CD8-positive, alpha-beta memory T cell (primary cell): ENCODE measurements at regions not wholly inside any gene's neighbourhood (a gene's known extent, or its start where the extent isn't known, plus 50 kb on each side); places are given as distances from the start of the nearest gene placed in this dataset.

Source experiments
- CTCF ChIA-PET: fragments of 350-600 bp; sonication (Branson Sonifier 250); formaldehyde crosslinking; loops from one replicate; lab custom pipeline; 2021; ENCODE audit warnings: antibody characterized with exemption; lab: Charles Lee
- POLR2A ChIA-PET: fragments of 350-600 bp; sonication (Branson Sonifier 250); formaldehyde crosslinking; loops from one replicate; lab custom pipeline; 2021; ENCODE audit warnings: antibody characterized with exemption; lab: Charles Lee
- DNase-seq, 5 donors: peaks; one replicate each; pipeline versions ENCODE4 v3.0.0 to v3.0.0-alpha.2; 2020 to 2022; ENCODE audit warnings: mixed read lengths in 1 of 5
- H3K27ac ChIP-seq: one replicate; pipeline ENCODE4 v1.7.0; 2013; ENCODE audit warnings: low read depth, mild to moderate bottlenecking, low read length, moderate library complexity
- H3K27me3 ChIP-seq: 2 replicates; pipeline ENCODE4 v1.7.0; 2013; ENCODE audit warnings: low read length, mild to moderate bottlenecking; ENCODE audit not compliant: insufficient read depth, poor library complexity, severe bottlenecking
- H3K36me3 ChIP-seq: 2 replicates; pipeline ENCODE4 v1.7.0; 2013; ENCODE audit warnings: mild to moderate bottlenecking, low read length, moderate library complexity; ENCODE audit not compliant: insufficient read depth
- H3K4me1 ChIP-seq: 2 replicates; pipeline ENCODE4 v1.7.0; 2013; ENCODE audit warnings: mild to moderate bottlenecking, low read length, moderate library complexity; ENCODE audit not compliant: insufficient read depth
- H3K4me3 ChIP-seq: 2 replicates; pipeline ENCODE4 v1.7.0; 2013; ENCODE audit warnings: mild to moderate bottlenecking, low read length
- H3K9me3 ChIP-seq: 2 replicates; pipeline ENCODE4 v1.7.0; 2013; ENCODE audit warnings: mild to moderate bottlenecking, low read length
- H3K27ac Mint-ChIP-seq, 8 donors: one replicate each; pipeline ENCODE4 v1.8.0; 2020 to 2021; ENCODE audit warnings: mixed read lengths in 8 of 8, mild to moderate bottlenecking in 6 of 8, inconsistent platforms in 3 of 8, moderate library complexity in 3 of 8
- H3K27me3 Mint-ChIP-seq, 2 donors: one replicate each; pipeline ENCODE4 v1.8.0; 2020 to 2021; ENCODE audit warnings: mixed read lengths in 2 of 2, mild to moderate bottlenecking in 1 of 2, moderate library complexity in 1 of 2
- H3K36me3 Mint-ChIP-seq, 3 donors: one replicate each; pipeline ENCODE4 v1.8.0; 2020 to 2021; ENCODE audit warnings: mixed read lengths in 3 of 3, inconsistent platforms in 1 of 3, mild to moderate bottlenecking in 1 of 3
- H3K4me1 Mint-ChIP-seq, 3 donors: one replicate each; pipeline ENCODE4 v1.8.0; 2020 to 2021; ENCODE audit warnings: mixed read lengths in 3 of 3, inconsistent platforms in 1 of 3, mild to moderate bottlenecking in 1 of 3
- H3K4me3 Mint-ChIP-seq, 7 donors: one replicate each; pipeline ENCODE4 v1.8.0; 2020 to 2021; ENCODE audit warnings: mixed read lengths in 7 of 7, mild to moderate bottlenecking in 6 of 7, moderate library complexity in 4 of 7, inconsistent platforms in 2 of 7
- H3K9me3 Mint-ChIP-seq, 5 donors: one replicate each; pipeline ENCODE4 v1.8.0; 2020 to 2022; ENCODE audit warnings: mixed read lengths in 5 of 5, mild to moderate bottlenecking in 3 of 5, moderate library complexity in 2 of 5, inconsistent platforms in 1 of 5

DNA sequence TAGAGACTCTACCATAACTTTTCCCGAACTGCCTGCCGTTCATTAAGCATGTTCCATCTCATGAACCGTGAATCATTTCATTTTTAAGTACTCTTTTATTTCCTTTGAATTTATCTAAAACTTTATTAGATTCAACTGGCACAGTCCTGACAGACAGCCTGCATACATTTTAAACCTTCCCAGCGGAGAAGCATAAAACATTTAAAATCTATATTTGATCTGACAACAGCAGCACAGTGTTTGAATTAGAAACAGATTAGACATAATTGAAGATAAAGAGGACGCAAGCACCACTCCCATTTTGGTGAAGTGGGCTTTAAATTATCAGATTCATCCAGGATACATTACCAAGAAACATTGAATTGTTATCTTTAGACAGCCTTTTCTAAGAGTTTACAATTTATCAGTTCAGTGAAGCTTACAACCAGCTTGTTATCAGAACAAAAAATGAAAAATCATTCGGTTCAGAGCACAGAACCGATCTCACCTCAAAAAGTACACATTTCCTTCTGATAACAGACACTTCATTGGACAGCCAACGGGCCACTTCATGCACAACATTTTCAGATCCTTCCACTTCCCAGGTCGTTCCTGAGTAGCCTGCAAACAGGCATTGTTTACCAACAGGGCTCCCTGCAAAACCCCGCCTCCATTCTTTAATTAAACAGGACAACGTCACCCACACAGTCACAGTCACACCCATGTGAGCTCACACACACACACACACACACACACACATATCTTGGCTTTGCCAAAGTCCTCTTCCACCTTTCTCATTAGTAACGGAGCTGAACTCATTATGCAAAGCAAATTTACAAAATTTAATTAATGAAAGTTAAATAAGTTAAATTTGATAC is 171.2 kb downstream of the SP3 start:
- no peaks in the 10 kb centered on the region for H3K9me3 Mint-ChIP-seq

DNA sequence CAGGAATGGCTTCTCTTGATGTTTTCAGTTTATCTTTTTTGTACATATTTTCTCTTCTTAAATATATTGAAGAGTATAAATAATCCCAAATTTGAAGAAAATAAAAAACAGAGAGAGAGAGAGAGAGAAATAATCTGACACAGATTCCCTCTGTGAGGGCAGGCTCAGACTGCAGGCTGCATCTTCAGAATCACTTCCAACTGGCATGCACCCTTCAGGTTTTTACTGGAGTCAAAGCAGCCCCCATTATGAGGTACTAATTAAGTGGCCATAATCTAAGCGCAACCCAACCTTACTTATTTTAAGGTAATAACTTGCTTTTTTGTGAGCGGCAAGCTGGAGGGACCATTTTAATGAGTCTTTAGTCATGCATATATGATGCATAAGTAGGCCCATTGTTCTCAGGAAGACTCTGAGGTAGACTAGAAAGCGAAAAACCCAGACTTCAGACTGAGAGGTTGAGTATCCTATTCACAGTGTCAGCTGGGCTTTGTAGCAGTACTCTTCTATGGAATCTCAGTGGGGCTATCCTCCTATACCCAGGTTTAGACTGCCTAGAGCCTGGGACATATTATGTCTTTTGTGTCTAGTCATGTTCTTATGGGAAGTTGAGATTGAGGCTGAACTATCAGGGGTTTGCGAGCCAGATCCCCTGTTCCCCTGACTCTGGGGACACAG is 167.4 kb downstream of the SP3 start:
- H3K36me3 ChIP-seq: no peaks in the 10 kb centered on the region
- no peaks in the 10 kb centered on the region for H3K27me3 ChIP-seq
- Mint-ChIP-seq H3K4me3 (no peak overlapping the region), H3K27ac (no peak overlapping the region), H3K9me3 (no peaks in the 10 kb centered on the region), H3K27me3 (peaks cover 7 to 37% of the 10 kb centered on the region in 2 donors), H3K4me1 (no peaks in the 10 kb centered on the region), H3K36me3 (no peaks in the 10 kb centered on the region)
- ChIA-PET POLR2A (no interaction called here), CTCF (no interaction called here)
- no peak for DNase-seq
- no peak overlapping the region for H3K4me3 ChIP-seq
- no peaks in the 10 kb centered on the region for H3K9me3 ChIP-seq
- H3K27ac ChIP-seq: no peak overlapping the region
- no peaks in the 10 kb centered on the region for H3K4me1 ChIP-seq

More for the DNA sequence above, 171.2 kb downstream of the SP3 start:
- ChIA-PET POLR2A (no interaction called here), CTCF (no interaction called here)
- no peak overlapping the region for H3K27ac Mint-ChIP-seq
- Histone ChIP-seq H3K4me3 (no peak overlapping the region), H3K27me3 (no peaks in the 10 kb centered on the region), H3K36me3 (no peaks in the 10 kb centered on the region), H3K27ac (no peak overlapping the region), H3K9me3 (no peaks in the 10 kb centered on the region), H3K4me1 (no peaks in the 10 kb centered on the region)
- H3K4me3 Mint-ChIP-seq: no peak overlapping the region
- H3K27me3 Mint-ChIP-seq: peaks cover 11 to 44% of the 10 kb centered on the region in 2 donors
- DNase-seq: no peak
- no peaks in the 10 kb centered on the region for H3K4me1 Mint-ChIP-seq
- no peaks in the 10 kb centered on the region for H3K36me3 Mint-ChIP-seq

DNA sequence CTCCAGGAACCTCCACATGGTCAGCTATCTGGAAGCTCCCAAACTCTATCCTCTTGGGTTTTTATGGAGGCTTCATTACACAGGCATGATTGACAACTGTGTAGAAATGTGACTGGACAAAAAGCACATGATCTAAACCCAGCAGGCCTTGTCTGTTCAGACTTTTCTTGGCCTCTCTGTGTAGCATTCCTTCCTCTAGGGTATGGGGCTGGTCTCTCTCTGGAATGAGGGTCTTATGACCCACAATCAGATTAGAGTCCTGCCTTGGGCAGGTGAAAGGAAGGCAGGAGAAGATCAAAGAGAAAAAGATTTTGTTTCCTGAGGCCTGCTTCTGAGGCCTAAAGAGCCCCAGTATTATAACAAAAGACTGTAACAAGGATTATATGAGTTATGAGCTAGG is 162.7 kb downstream of the SP3 start:
- Mint-ChIP-seq H3K36me3 (no peaks in the 10 kb centered on the region), H3K9me3 (peaks cover 0 to 4% (median 0%) of the 10 kb centered on the region in 5 donors), H3K27me3 (peaks cover 10 to 22% of the 10 kb centered on the region in 2 donors), H3K27ac (no peak overlapping the region), H3K4me1 (no peaks in the 10 kb centered on the region), H3K4me3 (no peak overlapping the region)
- H3K27ac ChIP-seq: no peak overlapping the region
- H3K36me3 ChIP-seq: no peaks in the 10 kb centered on the region
- H3K4me3 ChIP-seq: no peak overlapping the region
- no peaks in the 10 kb centered on the region for H3K4me1 ChIP-seq
- DNase-seq: no peak
- ChIA-PET CTCF (no interaction called here), POLR2A (no interaction called here)
- no peaks in the 10 kb centered on the region for H3K27me3 ChIP-seq
- H3K9me3 ChIP-seq: no peaks in the 10 kb centered on the region

DNA sequence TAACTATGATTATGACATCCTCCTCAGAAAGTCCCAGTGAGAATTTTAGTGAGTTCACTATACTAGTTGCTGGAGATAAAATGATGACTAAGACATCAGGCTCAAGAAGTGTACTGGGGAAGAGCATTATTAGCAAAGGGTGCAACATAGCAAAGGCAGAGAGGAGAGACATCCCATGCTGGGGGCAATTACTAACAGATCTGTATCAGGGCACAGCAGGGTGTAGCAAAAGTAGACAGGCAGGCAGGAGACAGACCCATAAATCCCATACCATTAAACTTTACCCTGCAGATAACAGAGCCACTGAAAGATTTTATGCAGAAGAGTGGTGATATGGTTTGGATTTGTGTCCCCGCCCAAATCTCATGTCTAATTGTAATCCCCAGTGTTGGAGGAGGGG is 161.7 kb downstream of the SP3 start:
- Histone ChIP-seq H3K27me3 (no peaks in the 10 kb centered on the region), H3K4me1 (no peaks in the 10 kb centered on the region), H3K27ac (no peak overlapping the region), H3K4me3 (no peak overlapping the region), H3K9me3 (no peaks in the 10 kb centered on the region), H3K36me3 (no peaks in the 10 kb centered on the region)
- ChIA-PET CTCF (no interaction called here), POLR2A (no interaction called here)
- no peaks in the 10 kb centered on the region for H3K4me1 Mint-ChIP-seq
- no peaks in the 10 kb centered on the region for H3K36me3 Mint-ChIP-seq
- peaks cover 0 to 7% (median 0%) of the 10 kb centered on the region in 5 donors for H3K9me3 Mint-ChIP-seq
- H3K27me3 Mint-ChIP-seq: peaks cover 8 to 22% of the 10 kb centered on the region in 2 donors
- H3K4me3 Mint-ChIP-seq: no peak overlapping the region
- H3K27ac Mint-ChIP-seq: no peak overlapping the region
- no peak for DNase-seq

DNA sequence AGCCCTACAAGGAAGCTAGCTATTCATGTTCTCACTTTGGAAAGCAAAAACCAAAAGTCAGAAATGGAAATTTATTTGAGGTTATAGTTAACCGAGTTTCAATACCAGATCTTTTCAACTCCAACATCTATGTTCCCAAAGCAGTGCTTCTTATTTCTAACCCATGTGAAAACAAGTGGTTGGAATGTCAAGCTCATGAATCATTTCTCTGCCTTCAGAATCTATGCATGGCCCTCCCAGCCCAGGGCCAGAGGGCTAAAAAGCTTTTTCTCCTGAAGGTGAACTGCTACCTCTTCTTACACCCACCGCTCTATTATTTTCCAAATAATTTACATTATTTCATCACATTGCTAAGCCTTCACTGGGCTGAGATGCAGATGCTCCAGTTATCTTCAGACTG is 158.4 kb downstream of the SP3 start:
- H3K27ac ChIP-seq: no peak overlapping the region
- no peaks in the 10 kb centered on the region for H3K27me3 ChIP-seq
- no peak for DNase-seq
- ChIA-PET CTCF (no interaction called here), POLR2A (no interaction called here)
- H3K4me1 ChIP-seq: no peaks in the 10 kb centered on the region
- H3K36me3 ChIP-seq: no peaks in the 10 kb centered on the region
- Mint-ChIP-seq H3K36me3 (no peaks in the 10 kb centered on the region), H3K9me3 (peaks cover 0 to 7% (median 0%) of the 10 kb centered on the region in 5 donors), H3K27me3 (peaks cover 12 to 26% of the 10 kb centered on the region in 2 donors), H3K4me3 (no peak overlapping the region), H3K27ac (no peak overlapping the region), H3K4me1 (no peaks in the 10 kb centered on the region)
- no peaks in the 10 kb centered on the region for H3K9me3 ChIP-seq
- H3K4me3 ChIP-seq: no peak overlapping the region

DNA sequence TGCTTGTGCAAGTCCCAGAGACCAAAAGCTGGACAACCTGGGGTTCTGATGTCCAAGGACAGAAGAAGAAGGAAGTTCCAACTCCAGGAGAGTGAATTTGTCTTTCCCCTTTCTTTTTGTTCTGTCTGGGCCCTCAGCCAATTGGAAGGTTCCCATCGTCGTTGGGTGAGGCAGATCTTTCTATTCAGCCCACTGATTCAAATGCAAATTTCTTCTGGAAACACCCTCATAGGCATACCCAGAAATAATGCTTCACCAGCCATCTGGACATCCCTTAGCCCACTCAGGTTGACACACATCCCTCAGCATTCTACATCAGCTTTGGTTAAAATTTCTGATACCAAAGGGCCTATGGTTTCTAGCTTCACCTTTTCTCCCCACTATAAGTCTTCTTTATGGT is 156.5 kb downstream of the SP3 start:
- Histone ChIP-seq H3K27me3 (no peaks in the 10 kb centered on the region), H3K4me1 (no peaks in the 10 kb centered on the region), H3K27ac (no peak overlapping the region), H3K9me3 (no peaks in the 10 kb centered on the region), H3K4me3 (no peak overlapping the region), H3K36me3 (no peaks in the 10 kb centered on the region)
- H3K27ac Mint-ChIP-seq: no peak overlapping the region
- no peaks in the 10 kb centered on the region for H3K4me1 Mint-ChIP-seq
- peaks cover 13 to 34% of the 10 kb centered on the region in 2 donors for H3K27me3 Mint-ChIP-seq
- no peak for DNase-seq
- H3K9me3 Mint-ChIP-seq: peaks cover 0 to 7% (median 0%) of the 10 kb centered on the region in 5 donors
- H3K4me3 Mint-ChIP-seq: no peak overlapping the region
- ChIA-PET CTCF (no interaction called here), POLR2A (no interaction called here)
- no peaks in the 10 kb centered on the region for H3K36me3 Mint-ChIP-seq

DNA sequence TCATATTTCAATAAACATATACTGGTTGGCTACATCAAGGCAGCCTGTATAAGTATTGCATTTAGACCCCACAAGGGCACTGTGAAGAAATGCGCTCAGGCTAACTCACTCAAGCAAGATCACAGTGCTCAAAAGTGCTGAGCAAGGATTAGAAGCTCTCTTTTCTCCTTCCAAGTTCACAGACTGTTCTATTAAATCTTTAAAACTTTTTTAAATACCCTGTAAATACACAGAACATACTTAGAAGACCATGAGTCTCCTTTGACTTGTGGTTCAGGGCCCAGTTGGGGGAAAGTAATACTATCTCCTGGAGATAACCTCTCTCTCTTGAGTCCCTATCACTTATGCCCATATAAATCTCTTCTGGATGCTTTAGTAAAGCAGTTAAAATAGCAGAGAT is 152.9 kb downstream of the SP3 start:
- no peaks in the 10 kb centered on the region for H3K36me3 ChIP-seq
- ChIA-PET POLR2A (no interaction called here), CTCF (no interaction called here)
- H3K9me3 Mint-ChIP-seq: peaks cover 0 to 4% (median 0%) of the 10 kb centered on the region in 5 donors
- H3K27me3 Mint-ChIP-seq: peaks cover 10 to 40% of the 10 kb centered on the region in 2 donors
- H3K4me3 Mint-ChIP-seq: no peak overlapping the region
- no peaks in the 10 kb centered on the region for H3K36me3 Mint-ChIP-seq
- H3K9me3 ChIP-seq: no peaks in the 10 kb centered on the region
- no peak overlapping the region for H3K27ac Mint-ChIP-seq
- no peaks in the 10 kb centered on the region for H3K4me1 Mint-ChIP-seq
- H3K4me1 ChIP-seq: no peaks in the 10 kb centered on the region
- H3K27me3 ChIP-seq: no peaks in the 10 kb centered on the region
- no peak for DNase-seq
- H3K4me3 ChIP-seq: no peak overlapping the region
- H3K27ac ChIP-seq: no peak overlapping the region

DNA sequence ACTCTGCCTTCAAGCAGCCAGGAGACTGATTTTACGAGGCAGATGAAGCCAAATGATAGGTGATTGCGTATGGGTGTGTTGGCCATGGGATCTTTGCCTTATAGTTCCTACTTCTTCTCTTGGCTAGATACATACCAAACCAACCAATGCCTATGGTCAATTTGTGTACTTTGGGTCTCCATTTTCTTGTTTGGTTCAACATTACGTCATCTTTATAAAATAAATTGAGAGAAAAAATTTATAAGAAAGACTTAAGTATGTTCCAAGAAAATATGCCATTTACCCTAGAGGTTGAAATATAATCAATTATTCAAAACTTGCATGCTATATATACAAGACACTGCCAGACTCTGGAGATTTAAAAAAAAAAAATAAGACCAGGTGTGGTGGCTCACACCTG is 150.9 kb downstream of the SP3 start:
- Mint-ChIP-seq H3K4me1 (no peaks in the 10 kb centered on the region), H3K4me3 (no peak overlapping the region), H3K36me3 (no peaks in the 10 kb centered on the region), H3K9me3 (no peaks in the 10 kb centered on the region), H3K27me3 (peaks cover 10 to 32% of the 10 kb centered on the region in 2 donors), H3K27ac (no peak overlapping the region)
- POLR2A ChIA-PET: no interaction called here
- Histone ChIP-seq H3K9me3 (no peaks in the 10 kb centered on the region), H3K27ac (no peak overlapping the region), H3K4me1 (no peaks in the 10 kb centered on the region), H3K27me3 (no peaks in the 10 kb centered on the region), H3K4me3 (no peak overlapping the region), H3K36me3 (no peaks in the 10 kb centered on the region)
- no peak for DNase-seq
- CTCF ChIA-PET: interaction anchor here (1.9 kb wide), 1 partner anchor 8 kb away, joined by 6 read pairs; no protein-coding TSS in a partner anchor
